ENCODE measurements at regions not wholly inside any gene's neighbourhood (a gene's known extent, or its start where the extent isn't known, plus 50 kb on each side); places are given as distances from the start of the nearest gene placed in this dataset.

DNA sequence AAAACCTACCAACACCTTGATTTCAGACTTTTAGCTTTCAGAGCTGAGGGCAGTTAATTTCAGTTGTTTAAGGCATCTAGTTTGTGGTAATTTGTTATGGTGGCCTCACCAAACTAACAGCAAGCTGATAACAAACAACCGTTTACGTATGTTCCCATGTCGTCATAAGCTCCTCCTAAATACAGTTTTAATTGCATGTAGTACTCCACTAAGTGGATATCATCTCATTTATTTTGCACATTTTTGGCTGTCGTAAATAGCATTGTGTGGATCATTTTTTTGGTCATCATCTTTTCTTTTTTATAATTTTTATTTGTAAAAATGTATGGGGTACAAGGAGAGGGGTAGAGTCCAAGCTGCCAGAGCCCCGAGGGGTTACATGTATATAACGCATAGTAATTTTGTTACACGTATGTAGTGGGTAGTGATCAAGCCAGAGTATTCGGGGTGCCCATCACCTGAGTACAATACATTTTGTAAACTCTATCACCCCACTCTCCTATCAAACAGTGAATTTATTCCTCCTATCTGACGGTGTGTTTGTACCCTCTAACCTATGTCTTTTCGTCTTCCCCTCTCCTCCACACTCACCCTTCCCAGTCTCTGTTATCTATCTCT, 89.2 kb upstream of the MYCN start:
- Histone ChIP-seq H3K79me2 (replicated peaks; ENCODE audit: insufficient read depth) (no peaks in the 10 kb centered on the region), H3K27me3 (ENCODE audit: insufficient read depth) (no peaks in the 10 kb centered on the region), H3K36me3 (ENCODE audit: insufficient read depth) (no peaks in the 10 kb centered on the region), H3K27ac (ENCODE audit: low read depth) (no peak overlapping the region), H3K4me1 (ENCODE audit: insufficient read depth) (no peaks in the 10 kb centered on the region), H3F3A (replicated peaks; ENCODE audit: low read depth) (no peaks in the 10 kb centered on the region), H2AFZ (0 out of 2 replicates have a peak overlapping the region, but pooled peaks have one; percentile 47), H3K4me3 (no peak overlapping the region), H3K9me2 (ENCODE audit: insufficient read depth) (peaks cover 1% of the 10 kb centered on the region; the same call in 1 of the 2 replicates), H3K4me2 (no peak overlapping the region), H4K20me1 (replicated peaks; ENCODE audit: insufficient read depth) (no peaks in the 10 kb centered on the region)
- no peak for ATAC-seq
- H3K4me3 Mint-ChIP-seq, result no peak overlapping the region
- DNase-seq (ENCODE audit: low spot score), result no peak
- H3K36me3 Mint-ChIP-seq (ENCODE audit: low read depth), result peaks cover 5% of the 10 kb centered on the region; the same call in 1 of the 3 replicates
- H3K9me3 Mint-ChIP-seq, result peaks cover 12% of the 10 kb centered on the region
- no peak overlapping the region for H3K27ac Mint-ChIP-seq
- TF ChIP-seq, protein P1, sequence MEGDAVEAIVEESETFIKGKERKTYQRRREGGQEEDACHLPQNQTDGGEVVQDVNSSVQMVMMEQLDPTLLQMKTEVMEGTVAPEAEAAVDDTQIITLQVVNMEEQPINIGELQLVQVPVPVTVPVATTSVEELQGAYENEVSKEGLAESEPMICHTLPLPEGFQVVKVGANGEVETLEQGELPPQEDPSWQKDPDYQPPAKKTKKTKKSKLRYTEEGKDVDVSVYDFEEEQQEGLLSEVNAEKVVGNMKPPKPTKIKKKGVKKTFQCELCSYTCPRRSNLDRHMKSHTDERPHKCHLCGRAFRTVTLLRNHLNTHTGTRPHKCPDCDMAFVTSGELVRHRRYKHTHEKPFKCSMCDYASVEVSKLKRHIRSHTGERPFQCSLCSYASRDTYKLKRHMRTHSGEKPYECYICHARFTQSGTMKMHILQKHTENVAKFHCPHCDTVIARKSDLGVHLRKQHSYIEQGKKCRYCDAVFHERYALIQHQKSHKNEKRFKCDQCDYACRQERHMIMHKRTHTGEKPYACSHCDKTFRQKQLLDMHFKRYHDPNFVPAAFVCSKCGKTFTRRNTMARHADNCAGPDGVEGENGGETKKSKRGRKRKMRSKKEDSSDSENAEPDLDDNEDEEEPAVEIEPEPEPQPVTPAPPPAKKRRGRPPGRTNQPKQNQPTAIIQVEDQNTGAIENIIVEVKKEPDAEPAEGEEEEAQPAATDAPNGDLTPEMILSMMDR (conservative IDR thresholded peaks at IDR 0.05; ENCODE audit: low read depth in 2 of 2), result no peak
- TF ChIP-seq CREB1 (CRISPR knock-in tag; IDR thresholded peaks at IDR 0.05; ENCODE audit: low read depth), result no peak
- no peak for TF ChIP-seq STAT1 (IDR thresholded peaks at IDR 0.05; ENCODE audit: unreplicated experiment)
- no peak for TF ChIP-seq NANOG (IDR thresholded peaks at IDR 0.05; ENCODE audit: borderline replicate concordance)
- no peak for TF ChIP-seq ZNF114 (CRISPR knock-in tag; IDR thresholded peaks at IDR 0.05)
- no peak for TF ChIP-seq EZH2phosphoT487 (IDR thresholded peaks at IDR 0.05; ENCODE audit: unreplicated experiment)
- no peak for TF ChIP-seq EZH2 (IDR thresholded peaks at IDR 0.05; ENCODE audit: low read depth, unreplicated experiment)
- TF ChIP-seq, protein P2, sequence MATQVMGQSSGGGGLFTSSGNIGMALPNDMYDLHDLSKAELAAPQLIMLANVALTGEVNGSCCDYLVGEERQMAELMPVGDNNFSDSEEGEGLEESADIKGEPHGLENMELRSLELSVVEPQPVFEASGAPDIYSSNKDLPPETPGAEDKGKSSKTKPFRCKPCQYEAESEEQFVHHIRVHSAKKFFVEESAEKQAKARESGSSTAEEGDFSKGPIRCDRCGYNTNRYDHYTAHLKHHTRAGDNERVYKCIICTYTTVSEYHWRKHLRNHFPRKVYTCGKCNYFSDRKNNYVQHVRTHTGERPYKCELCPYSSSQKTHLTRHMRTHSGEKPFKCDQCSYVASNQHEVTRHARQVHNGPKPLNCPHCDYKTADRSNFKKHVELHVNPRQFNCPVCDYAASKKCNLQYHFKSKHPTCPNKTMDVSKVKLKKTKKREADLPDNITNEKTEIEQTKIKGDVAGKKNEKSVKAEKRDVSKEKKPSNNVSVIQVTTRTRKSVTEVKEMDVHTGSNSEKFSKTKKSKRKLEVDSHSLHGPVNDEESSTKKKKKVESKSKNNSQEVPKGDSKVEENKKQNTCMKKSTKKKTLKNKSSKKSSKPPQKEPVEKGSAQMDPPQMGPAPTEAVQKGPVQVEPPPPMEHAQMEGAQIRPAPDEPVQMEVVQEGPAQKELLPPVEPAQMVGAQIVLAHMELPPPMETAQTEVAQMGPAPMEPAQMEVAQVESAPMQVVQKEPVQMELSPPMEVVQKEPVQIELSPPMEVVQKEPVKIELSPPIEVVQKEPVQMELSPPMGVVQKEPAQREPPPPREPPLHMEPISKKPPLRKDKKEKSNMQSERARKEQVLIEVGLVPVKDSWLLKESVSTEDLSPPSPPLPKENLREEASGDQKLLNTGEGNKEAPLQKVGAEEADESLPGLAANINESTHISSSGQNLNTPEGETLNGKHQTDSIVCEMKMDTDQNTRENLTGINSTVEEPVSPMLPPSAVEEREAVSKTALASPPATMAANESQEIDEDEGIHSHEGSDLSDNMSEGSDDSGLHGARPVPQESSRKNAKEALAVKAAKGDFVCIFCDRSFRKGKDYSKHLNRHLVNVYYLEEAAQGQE (IDR thresholded peaks at IDR 0.05; ENCODE audit: unreplicated experiment), result no peak
- TF ChIP-seq, protein P3, sequence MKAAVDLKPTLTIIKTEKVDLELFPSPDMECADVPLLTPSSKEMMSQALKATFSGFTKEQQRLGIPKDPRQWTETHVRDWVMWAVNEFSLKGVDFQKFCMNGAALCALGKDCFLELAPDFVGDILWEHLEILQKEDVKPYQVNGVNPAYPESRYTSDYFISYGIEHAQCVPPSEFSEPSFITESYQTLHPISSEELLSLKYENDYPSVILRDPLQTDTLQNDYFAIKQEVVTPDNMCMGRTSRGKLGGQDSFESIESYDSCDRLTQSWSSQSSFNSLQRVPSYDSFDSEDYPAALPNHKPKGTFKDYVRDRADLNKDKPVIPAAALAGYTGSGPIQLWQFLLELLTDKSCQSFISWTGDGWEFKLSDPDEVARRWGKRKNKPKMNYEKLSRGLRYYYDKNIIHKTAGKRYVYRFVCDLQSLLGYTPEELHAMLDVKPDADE (IDR thresholded peaks at IDR 0.05), result no peak
- TF ChIP-seq, protein P4, sequence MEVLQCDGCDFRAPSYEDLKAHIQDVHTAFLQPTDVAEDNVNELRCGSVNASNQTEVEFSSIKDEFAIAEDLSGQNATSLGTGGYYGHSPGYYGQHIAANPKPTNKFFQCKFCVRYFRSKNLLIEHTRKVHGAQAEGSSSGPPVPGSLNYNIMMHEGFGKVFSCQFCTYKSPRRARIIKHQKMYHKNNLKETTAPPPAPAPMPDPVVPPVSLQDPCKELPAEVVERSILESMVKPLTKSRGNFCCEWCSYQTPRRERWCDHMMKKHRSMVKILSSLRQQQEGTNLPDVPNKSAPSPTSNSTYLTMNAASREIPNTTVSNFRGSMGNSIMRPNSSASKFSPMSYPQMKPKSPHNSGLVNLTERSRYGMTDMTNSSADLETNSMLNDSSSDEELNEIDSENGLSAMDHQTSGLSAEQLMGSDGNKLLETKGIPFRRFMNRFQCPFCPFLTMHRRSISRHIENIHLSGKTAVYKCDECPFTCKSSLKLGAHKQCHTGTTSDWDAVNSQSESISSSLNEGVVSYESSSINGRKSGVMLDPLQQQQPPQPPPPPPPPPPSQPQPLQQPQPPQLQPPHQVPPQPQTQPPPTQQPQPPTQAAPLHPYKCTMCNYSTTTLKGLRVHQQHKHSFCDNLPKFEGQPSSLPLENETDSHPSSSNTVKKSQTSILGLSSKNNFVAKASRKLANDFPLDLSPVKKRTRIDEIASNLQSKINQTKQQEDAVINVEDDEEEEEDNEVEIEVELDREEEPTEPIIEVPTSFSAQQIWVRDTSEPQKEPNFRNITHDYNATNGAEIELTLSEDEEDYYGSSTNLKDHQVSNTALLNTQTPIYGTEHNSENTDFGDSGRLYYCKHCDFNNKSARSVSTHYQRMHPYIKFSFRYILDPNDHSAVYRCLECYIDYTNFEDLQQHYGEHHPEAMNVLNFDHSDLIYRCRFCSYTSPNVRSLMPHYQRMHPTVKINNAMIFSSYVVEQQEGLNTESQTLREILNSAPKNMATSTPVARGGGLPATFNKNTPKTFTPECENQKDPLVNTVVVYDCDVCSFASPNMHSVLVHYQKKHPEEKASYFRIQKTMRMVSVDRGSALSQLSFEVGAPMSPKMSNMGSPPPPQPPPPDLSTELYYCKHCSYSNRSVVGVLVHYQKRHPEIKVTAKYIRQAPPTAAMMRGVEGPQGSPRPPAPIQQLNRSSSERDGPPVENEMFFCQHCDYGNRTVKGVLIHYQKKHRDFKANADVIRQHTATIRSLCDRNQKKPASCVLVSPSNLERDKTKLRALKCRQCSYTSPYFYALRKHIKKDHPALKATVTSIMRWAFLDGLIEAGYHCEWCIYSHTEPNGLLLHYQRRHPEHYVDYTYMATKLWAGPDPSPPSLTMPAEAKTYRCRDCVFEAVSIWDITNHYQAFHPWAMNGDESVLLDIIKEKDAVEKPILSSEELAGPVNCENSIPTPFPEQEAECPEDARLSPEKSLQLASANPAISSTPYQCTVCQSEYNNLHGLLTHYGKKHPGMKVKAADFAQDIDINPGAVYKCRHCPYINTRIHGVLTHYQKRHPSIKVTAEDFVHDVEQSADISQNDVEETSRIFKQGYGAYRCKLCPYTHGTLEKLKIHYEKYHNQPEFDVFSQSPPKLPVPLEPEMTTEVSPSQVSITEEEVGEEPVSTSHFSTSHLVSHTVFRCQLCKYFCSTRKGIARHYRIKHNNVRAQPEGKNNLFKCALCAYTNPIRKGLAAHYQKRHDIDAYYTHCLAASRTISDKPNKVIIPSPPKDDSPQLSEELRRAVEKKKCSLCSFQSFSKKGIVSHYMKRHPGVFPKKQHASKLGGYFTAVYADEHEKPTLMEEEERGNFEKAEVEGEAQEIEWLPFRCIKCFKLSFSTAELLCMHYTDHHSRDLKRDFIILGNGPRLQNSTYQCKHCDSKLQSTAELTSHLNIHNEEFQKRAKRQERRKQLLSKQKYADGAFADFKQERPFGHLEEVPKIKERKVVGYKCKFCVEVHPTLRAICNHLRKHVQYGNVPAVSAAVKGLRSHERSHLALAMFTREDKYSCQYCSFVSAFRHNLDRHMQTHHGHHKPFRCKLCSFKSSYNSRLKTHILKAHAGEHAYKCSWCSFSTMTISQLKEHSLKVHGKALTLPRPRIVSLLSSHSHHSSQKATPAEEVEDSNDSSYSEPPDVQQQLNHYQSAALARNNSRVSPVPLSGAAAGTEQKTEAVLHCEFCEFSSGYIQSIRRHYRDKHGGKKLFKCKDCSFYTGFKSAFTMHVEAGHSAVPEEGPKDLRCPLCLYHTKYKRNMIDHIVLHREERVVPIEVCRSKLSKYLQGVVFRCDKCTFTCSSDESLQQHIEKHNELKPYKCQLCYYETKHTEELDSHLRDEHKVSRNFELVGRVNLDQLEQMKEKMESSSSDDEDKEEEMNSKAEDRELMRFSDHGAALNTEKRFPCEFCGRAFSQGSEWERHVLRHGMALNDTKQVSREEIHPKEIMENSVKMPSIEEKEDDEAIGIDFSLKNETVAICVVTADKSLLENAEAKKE (CRISPR knock-in tag; IDR thresholded peaks at IDR 0.05), result no peak
- no peak for TF ChIP-seq JUNB (IDR thresholded peaks at IDR 0.05; ENCODE audit: unreplicated experiment)
- TF ChIP-seq ZNF331 (CRISPR knock-in tag; IDR thresholded peaks at IDR 0.05; ENCODE audit: low read depth), result no peak
- TF ChIP-seq POLR2AphosphoS5 (IDR thresholded peaks at IDR 0.05; ENCODE audit: low read depth), result no peak
- no peaks in the 10 kb centered on the region for H3K27me3 Mint-ChIP-seq (ENCODE audit: insufficient read depth, low read depth, poor library complexity)
- peaks cover 1% of the 10 kb centered on the region; the same call in 1 of the 3 replicates for H3K4me1 Mint-ChIP-seq

Data from GM23338 (cell line).